ENCODE measurements at regions not wholly inside any gene's neighbourhood (a gene's known extent, or its start where the extent isn't known, plus 50 kb on each side); places are given as distances from the start of the nearest gene placed in this dataset.
"Not testable (repeated sequence)": the region's sequence is repeated elsewhere in the genome, so short reads cannot be mapped to it uniquely, and the experiment has no call there.

DNA sequence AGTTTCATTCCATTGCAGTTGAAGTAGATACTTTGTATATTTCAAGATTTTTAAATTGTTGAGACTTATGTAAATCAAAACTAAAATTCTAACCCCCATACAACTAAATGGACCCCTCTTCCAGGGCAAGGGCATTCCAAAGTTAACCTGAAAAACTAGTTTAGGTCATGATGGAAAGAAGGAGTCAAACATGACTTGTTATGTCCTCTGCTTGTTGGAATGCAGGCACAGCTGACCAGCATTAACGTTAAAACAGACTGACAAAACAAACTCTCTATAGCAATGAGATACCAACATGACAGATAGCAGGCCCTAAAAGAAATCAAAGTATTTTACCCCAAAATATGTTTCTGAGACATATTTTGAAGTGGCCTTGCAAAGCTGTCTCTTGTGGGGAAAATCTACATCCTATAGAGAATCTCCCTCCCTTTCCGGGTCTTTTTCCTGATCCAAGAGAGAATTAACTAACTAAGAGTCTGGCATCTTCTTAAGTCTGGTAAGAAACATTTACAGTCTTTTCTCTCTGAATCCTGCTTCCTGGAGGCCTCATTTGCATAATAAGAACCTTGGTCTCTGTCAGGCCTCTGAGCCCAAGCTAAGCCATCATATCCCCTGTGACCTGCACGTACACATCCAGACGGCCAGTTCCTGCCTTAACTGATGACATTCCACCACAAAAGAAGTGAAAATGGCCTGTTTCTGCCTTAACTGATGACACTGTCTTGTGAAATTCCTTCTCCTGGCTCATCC lies 124.3 kb upstream of the ATXN1 start:
- TF ChIP-seq, protein P1, sequence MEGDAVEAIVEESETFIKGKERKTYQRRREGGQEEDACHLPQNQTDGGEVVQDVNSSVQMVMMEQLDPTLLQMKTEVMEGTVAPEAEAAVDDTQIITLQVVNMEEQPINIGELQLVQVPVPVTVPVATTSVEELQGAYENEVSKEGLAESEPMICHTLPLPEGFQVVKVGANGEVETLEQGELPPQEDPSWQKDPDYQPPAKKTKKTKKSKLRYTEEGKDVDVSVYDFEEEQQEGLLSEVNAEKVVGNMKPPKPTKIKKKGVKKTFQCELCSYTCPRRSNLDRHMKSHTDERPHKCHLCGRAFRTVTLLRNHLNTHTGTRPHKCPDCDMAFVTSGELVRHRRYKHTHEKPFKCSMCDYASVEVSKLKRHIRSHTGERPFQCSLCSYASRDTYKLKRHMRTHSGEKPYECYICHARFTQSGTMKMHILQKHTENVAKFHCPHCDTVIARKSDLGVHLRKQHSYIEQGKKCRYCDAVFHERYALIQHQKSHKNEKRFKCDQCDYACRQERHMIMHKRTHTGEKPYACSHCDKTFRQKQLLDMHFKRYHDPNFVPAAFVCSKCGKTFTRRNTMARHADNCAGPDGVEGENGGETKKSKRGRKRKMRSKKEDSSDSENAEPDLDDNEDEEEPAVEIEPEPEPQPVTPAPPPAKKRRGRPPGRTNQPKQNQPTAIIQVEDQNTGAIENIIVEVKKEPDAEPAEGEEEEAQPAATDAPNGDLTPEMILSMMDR (IDR thresholded peaks at IDR 0.05) = no peak
- H3K9me3 ChIP-seq (ENCODE audit: control insufficient read depth, insufficient read depth, low read length) = no peaks in the 10 kb centered on the region
- Mint-ChIP-seq H3K27me3 (ENCODE audit: low read depth in 2 of 2) (peaks cover 24 to 40% of the 10 kb centered on the region in 2 donors), H3K9me3 (no peaks in the 10 kb centered on the region), H3K4me3 (no peak overlapping the region), H3K4me1 (no peaks in the 10 kb centered on the region), H3K27ac (no peak overlapping the region), H3K36me3 (no peaks in the 10 kb centered on the region)
- no peak for DNase-seq
- no peaks in the 10 kb centered on the region for H3K36me3 ChIP-seq (ENCODE audit: control insufficient read depth, insufficient read depth, low read length)
- ATAC-seq = no peak
- no peak overlapping the region for H3K4me3 ChIP-seq (ENCODE audit: low read length)
- H3K4me1 ChIP-seq (ENCODE audit: control insufficient read depth, insufficient read depth, low read length) = no peaks in the 10 kb centered on the region
- 80% methylated on average over 2 of the region's 4 CpGs for WGBS (ENCODE audit: insufficient coverage)
- intact Hi-C loops (cut with micrococcal nuclease) = no loop called here
- no peak overlapping the region for H3K27ac ChIP-seq (ENCODE audit: low read length)
- no peaks in the 10 kb centered on the region for H3K27me3 ChIP-seq (ENCODE audit: control insufficient read depth, insufficient read depth, low read length)

DNA sequence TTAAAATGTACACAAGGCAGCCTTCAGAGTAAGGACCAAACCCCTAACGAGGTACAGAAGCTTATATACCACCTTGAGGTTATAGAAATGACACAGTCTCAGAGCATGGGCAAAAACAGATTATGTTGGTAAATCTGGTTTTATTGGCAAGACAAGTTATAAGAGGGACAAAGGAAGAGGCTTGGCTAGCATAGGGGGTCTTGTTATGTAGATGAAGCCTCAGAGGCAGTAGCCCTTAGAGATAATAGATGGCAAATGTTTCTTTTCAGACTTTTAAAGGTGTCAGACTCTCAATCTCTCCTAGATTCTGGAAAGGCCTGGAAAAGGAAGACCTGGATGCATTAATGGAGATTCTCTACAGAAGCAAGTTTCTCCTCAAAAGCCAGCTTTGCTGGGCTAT lies 123.3 kb upstream of the ATXN1 start:
- H3K27ac Mint-ChIP-seq = no peak overlapping the region
- no peak overlapping the region for H3K4me3 ChIP-seq (ENCODE audit: low read length)
- H3K27me3 ChIP-seq (ENCODE audit: control insufficient read depth, insufficient read depth, low read length) = no peaks in the 10 kb centered on the region
- H3K4me1 Mint-ChIP-seq = no peaks in the 10 kb centered on the region
- intact Hi-C loops (cut with micrococcal nuclease) = no loop called here
- no peaks in the 10 kb centered on the region for H3K36me3 ChIP-seq (ENCODE audit: control insufficient read depth, insufficient read depth, low read length)
- DNase-seq (no peak), ATAC-seq (no peak)
- H3K9me3 Mint-ChIP-seq = no peaks in the 10 kb centered on the region
- TF ChIP-seq, protein P1 (IDR thresholded peaks at IDR 0.05) = no peak
- H3K36me3 Mint-ChIP-seq = no peaks in the 10 kb centered on the region
- peaks cover 25 to 41% of the 10 kb centered on the region in 2 donors for H3K27me3 Mint-ChIP-seq (ENCODE audit: low read depth in 2 of 2)
- no peaks in the 10 kb centered on the region for H3K9me3 ChIP-seq (ENCODE audit: control insufficient read depth, insufficient read depth, low read length)
- WGBS (ENCODE audit: insufficient coverage) = 100% methylated on average over 1 of the region's 1 CpG
- H3K4me3 Mint-ChIP-seq = no peak overlapping the region
- H3K27ac ChIP-seq (ENCODE audit: low read length) = no peak overlapping the region
- no peaks in the 10 kb centered on the region for H3K4me1 ChIP-seq (ENCODE audit: control insufficient read depth, insufficient read depth, low read length)

DNA sequence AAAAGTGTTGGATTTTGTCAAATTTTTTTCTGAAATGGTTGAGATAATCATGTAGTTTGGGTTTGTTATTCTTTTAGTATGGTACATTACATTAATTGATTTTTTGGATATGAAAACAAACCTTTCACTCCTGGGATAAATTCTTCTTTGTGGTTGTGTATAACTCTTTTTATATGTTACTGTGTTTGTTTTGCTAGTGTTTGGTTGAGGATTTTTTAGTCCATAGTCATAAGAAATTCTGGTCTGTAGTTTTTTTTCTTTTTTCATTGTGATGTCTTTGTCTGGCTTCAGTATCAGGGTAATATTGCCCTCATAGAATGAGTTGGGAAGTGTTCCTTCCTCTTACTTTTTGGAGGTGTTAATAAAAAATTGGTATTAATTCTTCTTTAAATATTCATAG lies 122.2 kb upstream of the ATXN1 start:
- no peak overlapping the region for H3K27ac Mint-ChIP-seq
- TF ChIP-seq, protein P1 (IDR thresholded peaks at IDR 0.05) = no peak
- intact Hi-C loops (cut with micrococcal nuclease) = no loop called here
- no peaks in the 10 kb centered on the region for H3K9me3 ChIP-seq (ENCODE audit: control insufficient read depth, insufficient read depth, low read length)
- no peak overlapping the region for H3K4me3 Mint-ChIP-seq
- no peaks in the 10 kb centered on the region for H3K4me1 Mint-ChIP-seq
- no peak overlapping the region for H3K27ac ChIP-seq (ENCODE audit: low read length)
- no peaks in the 10 kb centered on the region for H3K36me3 Mint-ChIP-seq
- peaks cover 25 to 43% of the 10 kb centered on the region in 2 donors for H3K27me3 Mint-ChIP-seq (ENCODE audit: low read depth in 2 of 2)
- H3K27me3 ChIP-seq (ENCODE audit: control insufficient read depth, insufficient read depth, low read length) = peaks cover 2% of the 10 kb centered on the region
- no peaks in the 10 kb centered on the region for H3K36me3 ChIP-seq (ENCODE audit: control insufficient read depth, insufficient read depth, low read length)
- DNase-seq (no peak), ATAC-seq (no peak)
- H3K4me3 ChIP-seq (ENCODE audit: low read length) = no peak overlapping the region
- H3K9me3 Mint-ChIP-seq = no peaks in the 10 kb centered on the region
- H3K4me1 ChIP-seq (ENCODE audit: control insufficient read depth, insufficient read depth, low read length) = no peaks in the 10 kb centered on the region

DNA sequence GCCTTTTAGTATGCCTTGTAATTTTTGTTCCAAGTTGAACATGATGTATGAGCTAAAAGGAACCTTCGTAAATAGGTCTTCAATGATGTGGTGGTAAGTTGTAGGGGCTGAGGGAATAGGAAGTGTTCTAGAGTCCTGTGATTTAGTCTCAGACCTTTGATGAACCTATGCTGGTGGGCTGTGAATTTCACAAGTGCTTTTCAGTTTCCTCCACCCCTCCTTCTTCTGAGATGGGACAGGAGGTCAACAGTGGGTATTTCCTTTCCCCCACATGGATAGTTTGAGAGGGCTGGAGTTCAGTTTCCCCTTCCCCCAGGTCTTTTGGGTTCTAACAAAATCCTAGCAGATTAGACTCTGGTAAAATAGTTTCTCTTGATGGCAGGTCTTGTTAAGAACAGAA lies 121.0 kb upstream of the ATXN1 start:
- H3K4me3 ChIP-seq (ENCODE audit: low read length) = no peak overlapping the region
- Mint-ChIP-seq H3K9me3 (no peaks in the 10 kb centered on the region), H3K4me1 (no peaks in the 10 kb centered on the region), H3K27ac (no peak overlapping the region), H3K4me3 (no peak overlapping the region), H3K36me3 (no peaks in the 10 kb centered on the region), H3K27me3 (ENCODE audit: low read depth in 2 of 2) (peaks cover 34 to 55% of the 10 kb centered on the region in 2 donors)
- peaks cover 2% of the 10 kb centered on the region for H3K27me3 ChIP-seq (ENCODE audit: control insufficient read depth, insufficient read depth, low read length)
- no peak overlapping the region for H3K27ac ChIP-seq (ENCODE audit: low read length)
- no peaks in the 10 kb centered on the region for H3K9me3 ChIP-seq (ENCODE audit: control insufficient read depth, insufficient read depth, low read length)
- no peaks in the 10 kb centered on the region for H3K4me1 ChIP-seq (ENCODE audit: control insufficient read depth, insufficient read depth, low read length)
- H3K36me3 ChIP-seq (ENCODE audit: control insufficient read depth, insufficient read depth, low read length) = no peaks in the 10 kb centered on the region
- DNase-seq (no peak), ATAC-seq (peak in 1 of 3 donors; percentile 75)
- intact Hi-C loops (cut with micrococcal nuclease) = no loop called here
- TF ChIP-seq, protein P1 (IDR thresholded peaks at IDR 0.05) = no peak
- WGBS (ENCODE audit: insufficient coverage) = 69% methylated on average over 1 of the region's 1 CpG

DNA sequence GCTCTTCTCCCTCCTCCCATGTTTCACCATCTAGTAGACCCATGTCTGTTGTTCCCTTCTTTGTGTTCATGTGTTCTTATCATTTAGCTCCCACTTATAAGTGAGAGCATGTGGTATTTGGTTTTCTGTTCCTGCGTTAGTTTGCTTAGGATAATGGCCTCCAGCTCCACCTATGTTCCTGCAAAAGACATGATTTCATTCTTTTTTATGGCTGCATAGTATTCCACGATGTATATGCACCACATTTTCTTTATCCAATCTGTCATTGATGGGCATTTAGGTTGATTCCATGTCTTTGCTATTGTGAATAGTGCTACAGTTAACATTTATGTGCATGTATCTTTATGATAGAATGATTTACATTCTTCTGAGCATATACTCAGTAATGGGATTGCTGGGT lies 115.6 kb upstream of the ATXN1 start:
- H3K27ac Mint-ChIP-seq; H3K36me3 ChIP-seq (ENCODE audit: control insufficient read depth, insufficient read depth, low read length); H3K4me1 ChIP-seq (ENCODE audit: control insufficient read depth, insufficient read depth, low read length); DNase-seq; H3K4me3 ChIP-seq (ENCODE audit: low read length); ATAC-seq; H3K9me3 Mint-ChIP-seq; H3K36me3 Mint-ChIP-seq; intact Hi-C loops (cut with micrococcal nuclease); H3K27ac ChIP-seq (ENCODE audit: low read length); H3K4me3 Mint-ChIP-seq; H3K9me3 ChIP-seq (ENCODE audit: control insufficient read depth, insufficient read depth, low read length); H3K4me1 Mint-ChIP-seq; H3K27me3 ChIP-seq (ENCODE audit: control insufficient read depth, insufficient read depth, low read length): not testable (repeated sequence)
- 92% methylated on average over 2 of the region's 2 CpGs for WGBS (ENCODE audit: insufficient coverage)
- peaks cover 26 to 51% of the 10 kb centered on the region in 2 donors for H3K27me3 Mint-ChIP-seq (ENCODE audit: low read depth in 2 of 2)
